Gastroesophageal sphincter (tissue), 4 donors: ENCODE measurements at regions not wholly inside any gene's neighbourhood (a gene's known extent, or its start where the extent isn't known, plus 50 kb on each side); places are given as distances from the start of the nearest gene placed in this dataset.

ENCODE experiments used
- ATAC-seq: fragments of 150-250 bp; one replicate; pipeline ENCODE4 v1.9.1; 2016; ENCODE audit warnings: mild to moderate bottlenecking, moderate library complexity
- H3K27ac ChIP-seq, 4 donors: fragments of 200-600 bp; sonication (generic) in 3 of 4; 1 replicate in 3 of 4; 2 replicates in 1 of 4; pipeline ENCODE4 v1.5.1; 2016 to 2019
- H3K27me3 ChIP-seq: fragments of 200-600 bp; sonication (generic); one replicate; pipeline ENCODE4 v1.5.1; 2019
- H3K36me3 ChIP-seq, 2 donors: fragments of 200-600 bp; sonication (generic); one replicate each; pipeline ENCODE4 v1.5.1; 2019; ENCODE audit warnings: control low read depth in 1 of 2
- H3K4me1 ChIP-seq, 3 donors: fragments of 200-600 bp; sonication (generic); 1 replicate in 2 of 3; 2 replicates in 1 of 3; pipeline ENCODE4 v1.5.1; 2016 to 2019; ENCODE audit warnings: control low read depth in 2 of 3
- H3K4me3 ChIP-seq, 2 donors: fragments of 200-600 bp; sonication (generic); one replicate each; pipeline ENCODE4 v1.5.1; 2019; ENCODE audit warnings: mild to moderate bottlenecking in 1 of 2, moderate library complexity in 1 of 2
- H3K9me3 ChIP-seq, 3 donors: fragments of 200-600 bp; sonication (generic); one replicate each; pipeline ENCODE4 v1.5.1; 2017 to 2019; ENCODE audit warnings: control low read depth in 2 of 3
- CTCF ChIP-seq, 4 experiments: fragments of 200-600 bp in 2 of 4; fragments of 450-650 bp in 2 of 4; sonication (generic) in 1 of 4; IDR thresholded peaks; one replicate each; pipeline ENCODE4 v1.5.1; 2017 to 2019; ENCODE audit warnings: antibody characterized with exemption in 4 of 4, mild to moderate bottlenecking in 2 of 4, moderate library complexity in 2 of 4
- EP300 ChIP-seq: sonication (generic); formaldehyde crosslinking; IDR thresholded peaks from one replicate; pipeline ENCODE4 v1.6.1; 2017; ENCODE audit warnings: antibody characterized with exemption, mild to moderate bottlenecking
- POLR2A ChIP-seq, 2 donors: fragments of 450-650 bp; IDR thresholded peaks; one replicate each; pipeline ENCODE4 v1.6.1; 2017; ENCODE audit warnings: antibody characterized with exemption in 2 of 2, mild to moderate bottlenecking in 2 of 2, moderate library complexity in 1 of 2
- POLR2AphosphoS5 ChIP-seq: sonication (generic); formaldehyde crosslinking; IDR thresholded peaks from one replicate; pipeline ENCODE4 v1.6.1; 2017; ENCODE audit warnings: antibody characterized with exemption
- WGBS, 2 donors: methylation state at CpG; one replicate each; pipeline ENCODE4 v1.1.5; 2018; ENCODE audit warnings: low coverage in 1 of 2; 5-methylcytosine and 5-hydroxymethylcytosine counted together

- ATAC-seq: no peak
- WGBS, 2 donors: 57 to 83% methylated on average over 2 of the region's 2 CpGs
- peaks cover 3% of the 10 kb centered on the region for H3K27me3 ChIP-seq
Measured at GRCh38 chr11:111099028-111099713, 146.4 kb upstream of the POU2AF2 start.

GRCh38 chr11:111098091-111098490 lies 147.4 kb upstream of the POU2AF2 start:
- TF ChIP-seq POLR2AphosphoS5 (no peak), CTCF (IDR thresholded peaks at IDR 0.05) (no peak), POLR2A (IDR thresholded peaks at IDR 0.05) (no peak)
- no peaks in the 10 kb centered on the region for H3K36me3 ChIP-seq
- H3K27ac ChIP-seq: no peak overlapping the region
- WGBS, 2 donors: 88 to 92% methylated on average over 1 of the region's 1 CpG
- H3K4me1 ChIP-seq: no peaks in the 10 kb centered on the region
- ATAC-seq: no peak
- H3K4me3 ChIP-seq: no peak overlapping the region
- no peaks in the 10 kb centered on the region for H3K9me3 ChIP-seq
- peaks cover 3% of the 10 kb centered on the region for H3K27me3 ChIP-seq

More at GRCh38 chr11:111099028-111099713, 146.4 kb upstream of the POU2AF2 start:
- Histone ChIP-seq H3K36me3 (no peaks in the 10 kb centered on the region), H3K4me1 (no peaks in the 10 kb centered on the region), H3K4me3 (no peak overlapping the region), H3K9me3 (no peaks in the 10 kb centered on the region), H3K27ac (no peak overlapping the region)
- no peak for TF ChIP-seq CTCF (IDR thresholded peaks at IDR 0.05)
- TF ChIP-seq POLR2AphosphoS5: no peak
- TF ChIP-seq EP300: no peak
- TF ChIP-seq POLR2A (IDR thresholded peaks at IDR 0.05): no peak

- Histone ChIP-seq H3K36me3 (no peaks in the 10 kb centered on the region), H3K4me3 (peak overlapping the region; percentile 21 to 40), H3K9me3 (no peaks in the 10 kb centered on the region), H3K27ac (no peak overlapping the region), H3K4me1 (no peaks in the 10 kb centered on the region), H3K27me3 (peaks cover 3% of the 10 kb centered on the region)
- peak; percentile 39 for ATAC-seq
- WGBS, 2 donors: 69 to 78% methylated on average over 4 to 9 of the region's 11 CpGs
- TF ChIP-seq CTCF (IDR thresholded peaks at IDR 0.05) (no peak), POLR2A (IDR thresholded peaks at IDR 0.05) (no peak), POLR2AphosphoS5 (no peak), EP300 (no peak)
Measured at GRCh38 chr11:111097191-111097590, 148.3 kb upstream of the POU2AF2 start.

- H3K4me1 ChIP-seq: no peaks in the 10 kb centered on the region
- TF ChIP-seq POLR2A (IDR thresholded peaks at IDR 0.05) (no peak), EP300 (no peak), POLR2AphosphoS5 (no peak), CTCF (IDR thresholded peaks at IDR 0.05) (no peak)
- no peaks in the 10 kb centered on the region for H3K9me3 ChIP-seq
- no peaks in the 10 kb centered on the region for H3K36me3 ChIP-seq
- no peak overlapping the region for H3K27ac ChIP-seq
- 95 to 100% methylated on average over 1 of the region's 1 CpG for WGBS, 2 donors
- peaks cover 3% of the 10 kb centered on the region for H3K27me3 ChIP-seq
- no peak for ATAC-seq
- no peak overlapping the region for H3K4me3 ChIP-seq
Measured at GRCh38 chr11:111095327-111095726, 150.2 kb upstream of the POU2AF2 start.

GRCh38 chr11:111093061-111093460 lies 152.5 kb upstream of the POU2AF2 start:
- ATAC-seq: no peak
- H3K9me3 ChIP-seq: no peaks in the 10 kb centered on the region
- H3K27ac ChIP-seq: no peak overlapping the region
- no peaks in the 10 kb centered on the region for H3K36me3 ChIP-seq
- TF ChIP-seq EP300: no peak
- no peak for TF ChIP-seq POLR2A (IDR thresholded peaks at IDR 0.05)
- no peak for TF ChIP-seq POLR2AphosphoS5
- TF ChIP-seq CTCF (IDR thresholded peaks at IDR 0.05): no peak
- H3K27me3 ChIP-seq: peaks cover 3% of the 10 kb centered on the region
- no peak overlapping the region for H3K4me3 ChIP-seq
- H3K4me1 ChIP-seq: peaks cover 0 to 9% (median 0%) of the 10 kb centered on the region in 3 donors
- WGBS, 2 donors: 82 to 90% methylated on average over 3 to 4 of the region's 4 CpGs
